ENCODE measurements at regions not wholly inside any gene's neighbourhood (a gene's known extent, or its start where the extent isn't known, plus 50 kb on each side); places are given as distances from the start of the nearest gene placed in this dataset.

DNA sequence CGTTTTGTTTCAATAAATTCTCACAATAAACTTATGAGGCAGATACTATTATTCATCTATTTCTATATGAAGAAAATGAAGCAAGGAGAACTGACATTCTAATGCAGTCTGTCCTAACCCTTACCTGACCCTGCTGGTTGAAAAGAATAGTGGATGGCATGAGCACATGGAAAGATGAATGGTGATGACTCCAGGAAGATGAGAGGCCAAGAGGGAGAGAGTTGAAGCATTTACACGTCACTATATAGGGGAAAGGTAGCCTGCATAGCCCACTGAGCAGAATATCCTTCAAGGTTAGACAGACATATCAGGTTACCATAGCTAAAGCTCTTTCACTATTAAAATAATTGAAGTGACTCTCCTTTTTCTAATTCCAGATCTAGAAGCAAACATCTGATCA, 163.9 kb upstream of the CDK1 start:
- no peaks in the 10 kb centered on the region for H3K9me3 ChIP-seq (ENCODE audit: insufficient read depth, low read length, severe bottlenecking)

DNA sequence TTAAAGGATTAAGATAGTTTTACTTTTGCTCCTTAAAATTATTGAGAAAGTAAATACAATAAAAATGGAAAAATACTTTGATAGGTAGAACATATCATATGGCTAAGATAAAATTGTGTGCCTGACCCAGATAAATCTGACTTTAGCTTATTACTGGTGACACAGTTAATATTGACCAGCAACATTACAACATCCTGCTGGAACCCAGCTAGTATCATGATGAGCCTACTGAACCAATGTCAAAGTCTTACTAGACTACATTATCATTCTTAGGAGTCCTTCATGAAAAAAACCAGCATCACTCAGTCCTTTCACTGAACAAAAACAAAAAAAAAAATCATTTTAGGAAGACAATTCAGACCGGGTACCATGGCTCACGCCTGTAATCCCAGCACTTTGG, 164.8 kb upstream of the CDK1 start:
- no peaks in the 10 kb centered on the region for H3K27me3 ChIP-seq (ENCODE audit: insufficient read depth, low read length, poor library complexity)
- no peak for TF ChIP-seq EZH2 (IDR thresholded peaks at IDR 0.05; ENCODE audit: borderline replicate concordance, low read depth, low read length, severe bottlenecking)
- TF ChIP-seq, protein P1, sequence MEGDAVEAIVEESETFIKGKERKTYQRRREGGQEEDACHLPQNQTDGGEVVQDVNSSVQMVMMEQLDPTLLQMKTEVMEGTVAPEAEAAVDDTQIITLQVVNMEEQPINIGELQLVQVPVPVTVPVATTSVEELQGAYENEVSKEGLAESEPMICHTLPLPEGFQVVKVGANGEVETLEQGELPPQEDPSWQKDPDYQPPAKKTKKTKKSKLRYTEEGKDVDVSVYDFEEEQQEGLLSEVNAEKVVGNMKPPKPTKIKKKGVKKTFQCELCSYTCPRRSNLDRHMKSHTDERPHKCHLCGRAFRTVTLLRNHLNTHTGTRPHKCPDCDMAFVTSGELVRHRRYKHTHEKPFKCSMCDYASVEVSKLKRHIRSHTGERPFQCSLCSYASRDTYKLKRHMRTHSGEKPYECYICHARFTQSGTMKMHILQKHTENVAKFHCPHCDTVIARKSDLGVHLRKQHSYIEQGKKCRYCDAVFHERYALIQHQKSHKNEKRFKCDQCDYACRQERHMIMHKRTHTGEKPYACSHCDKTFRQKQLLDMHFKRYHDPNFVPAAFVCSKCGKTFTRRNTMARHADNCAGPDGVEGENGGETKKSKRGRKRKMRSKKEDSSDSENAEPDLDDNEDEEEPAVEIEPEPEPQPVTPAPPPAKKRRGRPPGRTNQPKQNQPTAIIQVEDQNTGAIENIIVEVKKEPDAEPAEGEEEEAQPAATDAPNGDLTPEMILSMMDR (IDR thresholded peaks at IDR 0.05; ENCODE audit: borderline replicate concordance, extremely low read depth, low read length, poor library complexity, severe bottlenecking), result no peak

More for the DNA sequence above, 163.9 kb upstream of the CDK1 start:
- no peak for TF ChIP-seq EZH2 (IDR thresholded peaks at IDR 0.05; ENCODE audit: borderline replicate concordance, low read depth, low read length, severe bottlenecking)
- TF ChIP-seq, protein P1 (IDR thresholded peaks at IDR 0.05; ENCODE audit: borderline replicate concordance, extremely low read depth, low read length, poor library complexity, severe bottlenecking), result no peak
- ATAC-seq (ENCODE audit: insufficient read depth, low read depth) (no peak), DNase-seq (no peak)
- H3K4me3 ChIP-seq (ENCODE audit: low read depth in 1 of 2, low read length in 2 of 2), result no peak overlapping the region
- H3K9ac ChIP-seq (ENCODE audit: low read depth, low read length), result no peak overlapping the region
- no peaks in the 10 kb centered on the region for H3K79me2 ChIP-seq (ENCODE audit: insufficient read depth, low read length)
- H4K20me1 ChIP-seq (ENCODE audit: insufficient read depth, low read length), result no peaks in the 10 kb centered on the region
- no peaks in the 10 kb centered on the region for H3K4me1 ChIP-seq (ENCODE audit: insufficient read depth, low read length)
- no peaks in the 10 kb centered on the region for H3K36me3 ChIP-seq (ENCODE audit: insufficient read depth, low read length)
- no peaks in the 10 kb centered on the region for H3K27me3 ChIP-seq (ENCODE audit: insufficient read depth, low read length, poor library complexity)
- H3K27ac ChIP-seq (ENCODE audit: low read length), result no peak overlapping the region
- H2AFZ ChIP-seq (ENCODE audit: low read depth, low read length), result no peak overlapping the region
- no peak overlapping the region for H3K4me2 ChIP-seq (ENCODE audit: insufficient read depth, low read length)

GRCh38 chr10:60611291-60611747, 167.0 kb upstream of the CDK1 start:
- H3K4me3 ChIP-seq (ENCODE audit: low read depth in 1 of 2, low read length in 2 of 2), result no peak overlapping the region
- no peak overlapping the region for H3K9ac ChIP-seq (ENCODE audit: low read depth, low read length)
- ATAC-seq (ENCODE audit: insufficient read depth, low read depth), result no peak
- no peaks in the 10 kb centered on the region for H3K27me3 ChIP-seq (ENCODE audit: insufficient read depth, low read length, poor library complexity)
- no peak for DNase-seq
- no peak for TF ChIP-seq EZH2 (IDR thresholded peaks at IDR 0.05; ENCODE audit: borderline replicate concordance, low read depth, low read length, severe bottlenecking)
- TF ChIP-seq, protein P1 (IDR thresholded peaks at IDR 0.05; ENCODE audit: borderline replicate concordance, extremely low read depth, low read length, poor library complexity, severe bottlenecking), result no peak
- no peak overlapping the region for H3K27ac ChIP-seq (ENCODE audit: low read length)
- H3K36me3 ChIP-seq (ENCODE audit: insufficient read depth, low read length), result no peaks in the 10 kb centered on the region
- H2AFZ ChIP-seq (ENCODE audit: low read depth, low read length), result no peak overlapping the region
- H3K9me3 ChIP-seq (ENCODE audit: insufficient read depth, low read length, severe bottlenecking), result no peaks in the 10 kb centered on the region
- H3K4me2 ChIP-seq (ENCODE audit: insufficient read depth, low read length), result no peak overlapping the region
- no peaks in the 10 kb centered on the region for H3K79me2 ChIP-seq (ENCODE audit: insufficient read depth, low read length)
- no peaks in the 10 kb centered on the region for H4K20me1 ChIP-seq (ENCODE audit: insufficient read depth, low read length)
- no peaks in the 10 kb centered on the region for H3K4me1 ChIP-seq (ENCODE audit: insufficient read depth, low read length)

More for the DNA sequence above, 164.8 kb upstream of the CDK1 start:
- Histone ChIP-seq H3K36me3 (ENCODE audit: insufficient read depth, low read length) (no peaks in the 10 kb centered on the region), H3K79me2 (ENCODE audit: insufficient read depth, low read length) (no peaks in the 10 kb centered on the region), H3K9me3 (ENCODE audit: insufficient read depth, low read length, severe bottlenecking) (no peaks in the 10 kb centered on the region), H3K9ac (ENCODE audit: low read depth, low read length) (no peak overlapping the region), H3K4me1 (ENCODE audit: insufficient read depth, low read length) (no peaks in the 10 kb centered on the region), H3K27ac (ENCODE audit: low read length) (no peak overlapping the region), H2AFZ (ENCODE audit: low read depth, low read length) (no peak overlapping the region), H3K4me2 (ENCODE audit: insufficient read depth, low read length) (no peak overlapping the region), H3K4me3 (ENCODE audit: low read depth in 1 of 2, low read length in 2 of 2) (no peak overlapping the region), H4K20me1 (ENCODE audit: insufficient read depth, low read length) (no peaks in the 10 kb centered on the region)
- DNase-seq (no peak), ATAC-seq (ENCODE audit: insufficient read depth, low read depth) (no peak)

DNA sequence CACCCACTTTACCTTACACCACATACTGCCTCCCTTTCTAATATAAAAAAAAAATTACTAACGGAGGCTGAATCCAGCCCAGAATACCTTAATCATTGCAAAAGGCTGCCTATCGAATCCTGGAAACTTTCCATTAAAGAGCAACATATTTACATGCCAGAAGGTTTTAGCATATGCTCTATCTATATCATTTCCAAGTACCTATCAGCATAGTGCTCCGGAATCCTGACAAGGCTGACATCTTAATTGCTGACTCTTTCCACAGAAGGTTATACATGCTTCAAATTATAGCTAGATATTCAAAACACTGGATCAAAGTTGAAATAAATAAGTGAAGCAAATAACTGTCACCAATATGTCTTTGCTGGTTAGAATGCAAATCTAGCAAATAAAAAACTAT, 170.9 kb upstream of the CDK1 start:
- H3K4me1 ChIP-seq (ENCODE audit: insufficient read depth, low read length), result no peaks in the 10 kb centered on the region
- H3K27ac ChIP-seq (ENCODE audit: low read length), result no peak overlapping the region

More for the DNA sequence above, 170.9 kb upstream of the CDK1 start:
- H3K36me3 ChIP-seq (ENCODE audit: insufficient read depth, low read length), result no peaks in the 10 kb centered on the region
- H3K9me3 ChIP-seq (ENCODE audit: insufficient read depth, low read length, severe bottlenecking), result no peaks in the 10 kb centered on the region
- no peaks in the 10 kb centered on the region for H3K27me3 ChIP-seq (ENCODE audit: insufficient read depth, low read length, poor library complexity)
- H3K4me2 ChIP-seq (ENCODE audit: insufficient read depth, low read length), result no peak overlapping the region
- no peak overlapping the region for H3K4me3 ChIP-seq (ENCODE audit: low read depth in 1 of 2, low read length in 2 of 2)
- DNase-seq, result no peak
- H3K9ac ChIP-seq (ENCODE audit: low read depth, low read length), result no peak overlapping the region
- no peaks in the 10 kb centered on the region for H4K20me1 ChIP-seq (ENCODE audit: insufficient read depth, low read length)
- no peak overlapping the region for H2AFZ ChIP-seq (ENCODE audit: low read depth, low read length)
- ATAC-seq (ENCODE audit: insufficient read depth, low read depth), result no peak
- TF ChIP-seq, protein P1 (IDR thresholded peaks at IDR 0.05; ENCODE audit: borderline replicate concordance, extremely low read depth, low read length, poor library complexity, severe bottlenecking), result no peak
- TF ChIP-seq EZH2 (IDR thresholded peaks at IDR 0.05; ENCODE audit: borderline replicate concordance, low read depth, low read length, severe bottlenecking), result no peak
- no peaks in the 10 kb centered on the region for H3K79me2 ChIP-seq (ENCODE audit: insufficient read depth, low read length)

Data from DND-41 (cell line).